HepG2 (cell line): ENCODE measurements at regions not wholly inside any gene's neighbourhood (a gene's known extent, or its start where the extent isn't known, plus 50 kb on each side); places are given as distances from the start of the nearest gene placed in this dataset.

Experiments used
- AKAP8 ChIP-seq: sonication (generic); formaldehyde crosslinking; IDR thresholded peaks from 2 replicates; pipeline ENCODE4 v1.5.1; 2020; ENCODE audit warnings: mild to moderate bottlenecking, missing genetic modification reagents
- ATF1 ChIP-seq: IDR thresholded peaks from 2 replicates; pipeline ENCODE4 v1.6.1; 2016; ENCODE audit warnings: mild to moderate bottlenecking, control low read depth
- DMAP1 ChIP-seq: IDR thresholded peaks from 2 replicates; pipeline ENCODE4 v1.6.1; 2016
- DRAP1 ChIP-seq: IDR thresholded peaks from 2 replicates; pipeline ENCODE4 v1.6.1; 2016; ENCODE audit warnings: missing genetic modification reagents, missing compliant biosample characterization
- ELF3 ChIP-seq: IDR thresholded peaks from 2 replicates; pipeline ENCODE4 v1.6.1; 2016; ENCODE audit warnings: missing genetic modification reagents, missing compliant biosample characterization
- FOXO4 ChIP-seq: sonication (generic); formaldehyde crosslinking; conservative IDR thresholded peaks from 2 replicates; pipeline ENCODE4 v1.8.1; 2023; ENCODE audit warnings: missing genetic modification reagents
- HCFC1 ChIP-seq: fragments of 150-350 bp; IDR thresholded peaks from 2 replicates; pipeline ENCODE4 v1.6.1; 2014; ENCODE audit warnings: low read depth, low read length
- HIC2 ChIP-seq: sonication (generic); formaldehyde crosslinking; IDR thresholded peaks from 2 replicates; pipeline ENCODE4 v1.9.0; 2022; ENCODE audit warnings: low read depth, missing genetic modification reagents
- HMG20A ChIP-seq: IDR thresholded peaks from 2 replicates; pipeline ENCODE4 v1.6.1; 2016; ENCODE audit warnings: borderline replicate concordance
- MLLT10 ChIP-seq: sonication (generic); formaldehyde crosslinking; IDR thresholded peaks from 2 replicates; pipeline ENCODE4 v1.4.0; 2020; ENCODE audit warnings: missing genetic modification reagents
- RNF2 ChIP-seq: fragments of 450-650 bp; conservative IDR thresholded peaks from 2 replicates; pipeline ENCODE4 v1.6.1; 2016; ENCODE audit warnings: low read depth
- SP1 ChIP-seq, 2 experiments: fragments of 450-650 bp in 1 of 2; sonication (generic) in 1 of 2; formaldehyde crosslinking in 1 of 2; IDR thresholded peaks; 2 replicates each; pipeline versions ENCODE4 v1.4.0 to v1.6.1; 2016 to 2020; ENCODE audit warnings: missing genetic modification reagents in 1 of 2
- TFAP4 ChIP-seq: sonication (generic); IDR thresholded peaks from 2 replicates; pipeline ENCODE4 v1.6.1; 2016; ENCODE audit warnings: low read depth, borderline replicate concordance
- ZBTB38 ChIP-seq: sonication (generic); formaldehyde crosslinking; IDR thresholded peaks from 2 replicates; pipeline ENCODE4 v1.5.1; 2020; ENCODE audit warnings: mild to moderate bottlenecking, missing genetic modification reagents
- ZFP37 ChIP-seq: sonication (generic); formaldehyde crosslinking; IDR thresholded peaks from 2 replicates; pipeline ENCODE4 v1.4.0; 2020; ENCODE audit warnings: missing genetic modification reagents, borderline replicate concordance
- ZNF232 ChIP-seq: sonication (generic); formaldehyde crosslinking; IDR thresholded peaks from 2 replicates; pipeline ENCODE4 v1.4.0; 2020; ENCODE audit warnings: missing genetic modification reagents, borderline replicate concordance
- ZNF329 ChIP-seq: sonication (generic); formaldehyde crosslinking; IDR thresholded peaks from 2 replicates; pipeline ENCODE4 v1.9.0; 2021; ENCODE audit warnings: low read depth, mild to moderate bottlenecking, missing genetic modification reagents
- ZNF562 ChIP-seq: sonication (generic); formaldehyde crosslinking; IDR thresholded peaks from 2 replicates; pipeline ENCODE4 v1.8.0; 2022; ENCODE audit warnings: missing genetic modification reagents, borderline replicate concordance
- ZNF800 ChIP-seq: sonication (generic); formaldehyde crosslinking; IDR thresholded peaks from 2 replicates; pipeline ENCODE4 v1.4.0; 2020; ENCODE audit warnings: missing genetic modification reagents

GRCh38 chr6:137706083-137706750, 160.8 kb upstream of the TNFAIP3 start (continued):
- TF ChIP-seq ZBTB38 (CRISPR knock-in tag) = no peak
- TF ChIP-seq ZFP37 (CRISPR knock-in tag) = no peak
- 0 out of 2 replicates have a peak, but pooled peaks have one; percentile 24 for TF ChIP-seq DMAP1 (CRISPR knock-in tag)
- TF ChIP-seq ZNF562 = no peak
- no peak for TF ChIP-seq ATF1
- TF ChIP-seq ZNF800 (CRISPR knock-in tag) = no peak
- TF ChIP-seq TFAP4 = no peak
- peak; percentile 48; the same call in 1 of the 2 replicates for TF ChIP-seq HMG20A (CRISPR knock-in tag)
- no peak for TF ChIP-seq SP1 (IDR thresholded peaks at IDR 0.05)
- TF ChIP-seq SP1 (CRISPR knock-in tag; IDR thresholded peaks at IDR 0.05) = no peak
- TF ChIP-seq FOXO4 (CRISPR knock-in tag) = no peak
- no peak for TF ChIP-seq RNF2
- TF ChIP-seq MLLT10 (CRISPR knock-in tag) = no peak
- TF ChIP-seq HCFC1 = no peak
- TF ChIP-seq ELF3 = no peak
- peak; percentile 48; the same call in 1 of the 2 replicates for TF ChIP-seq DRAP1 (CRISPR knock-in tag)
- TF ChIP-seq ZNF232 (CRISPR knock-in tag) = no peak
- no peak for TF ChIP-seq HIC2
- TF ChIP-seq ZNF329 (CRISPR knock-in tag) = no peak
- no peak for TF ChIP-seq AKAP8 (CRISPR knock-in tag)
